ENCODE measurements at regions not wholly inside any gene's neighbourhood (a gene's known extent, or its start where the extent isn't known, plus 50 kb on each side); places are given as distances from the start of the nearest gene placed in this dataset.

- TF ChIP-seq CTCF (IDR thresholded peaks at IDR 0.05) = no peak
- TF ChIP-seq ZFX (IDR thresholded peaks at IDR 0.05; ENCODE audit: borderline replicate concordance) = no peak
Observed at GRCh38 chr14:66069830-66070541, 416.2 kb upstream of the CCDC196 start.

Measured in 22Rv1 (cell line).